ENCODE measurements at regions not wholly inside any gene's neighbourhood (a gene's known extent, or its start where the extent isn't known, plus 50 kb on each side); places are given as distances from the start of the nearest gene placed in this dataset.

DNA sequence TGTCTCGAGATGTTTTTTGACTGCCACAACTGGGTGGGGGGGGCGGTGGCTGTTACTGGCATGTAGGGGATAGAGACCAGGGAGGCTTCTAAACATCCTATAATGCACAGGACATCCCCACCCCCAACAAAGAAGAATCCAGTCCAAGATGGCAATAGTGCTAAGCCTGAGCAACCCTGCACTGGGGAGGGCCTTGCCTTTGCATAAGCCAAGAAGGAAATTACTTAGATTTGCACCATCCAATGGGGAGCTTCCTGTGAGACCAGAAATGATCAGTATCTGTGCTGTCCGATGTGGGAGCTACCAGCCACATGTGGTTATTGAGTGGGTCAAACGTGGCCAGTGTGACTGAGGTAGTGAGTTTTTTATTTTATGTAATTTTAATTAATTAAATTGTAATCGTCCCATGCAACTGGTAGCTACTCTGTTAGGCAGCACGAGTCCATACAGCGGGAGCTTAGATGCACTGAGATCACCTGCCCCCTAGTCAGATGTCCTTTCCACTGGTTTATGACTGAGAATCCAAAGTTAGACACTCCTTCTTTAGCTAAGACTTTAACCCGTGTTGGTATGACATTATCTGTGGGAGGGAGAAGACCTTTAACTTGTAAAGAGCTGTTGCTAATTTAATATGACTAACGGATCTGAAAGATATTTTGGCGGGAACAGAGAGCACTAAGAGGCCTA is 97.4 kb upstream of the NEDD9 start:
- H3K79me1 ChIP-seq (ENCODE audit: low read length): no peaks in the 10 kb centered on the region
- no peak overlapping the region for H2BK5ac ChIP-seq (ENCODE audit: low read length)
- no CpG with 5 or more reads among the region's 10 CpGs for WGBS (ENCODE audit: extremely low coverage, insufficient coverage, low lambda C conversion rate)
- H3K27ac ChIP-seq (ENCODE audit: low read depth, low read length): no peak overlapping the region
- H3K4ac ChIP-seq (ENCODE audit: low read depth, low read length): no peak overlapping the region
- no peak overlapping the region for H3K4me2 ChIP-seq (ENCODE audit: low read length)
- H3K4me3 ChIP-seq (ENCODE audit: low read length): no peak overlapping the region
- no peak overlapping the region for H4K8ac ChIP-seq (ENCODE audit: low read depth, low read length)
- H3K27me3 ChIP-seq (ENCODE audit: insufficient read depth, low read length, poor library complexity): no peaks in the 10 kb centered on the region
- no peak overlapping the region for H2AK5ac ChIP-seq (ENCODE audit: low read length)
- no peak overlapping the region for H3K56ac ChIP-seq (ENCODE audit: low read length)
- no peak overlapping the region for H2BK15ac ChIP-seq (replicated peaks; ENCODE audit: low read depth)
- no peak overlapping the region for H3K18ac ChIP-seq (ENCODE audit: low read length)
- H3K4me1 ChIP-seq (ENCODE audit: control insufficient read depth, low read depth, low read length): no peaks in the 10 kb centered on the region
- no peak overlapping the region for H2BK120ac ChIP-seq (ENCODE audit: low read depth, low read length)
- no peak overlapping the region for H3K9ac ChIP-seq (ENCODE audit: low read length)
- no peaks in the 10 kb centered on the region for H3K36me3 ChIP-seq (ENCODE audit: control insufficient read depth, insufficient read depth, low read length)
- no peak for DNase-seq
- H3K79me2 ChIP-seq (ENCODE audit: control insufficient read depth, insufficient read depth, low read length): no peaks in the 10 kb centered on the region
- no peak overlapping the region for H3K23ac ChIP-seq (ENCODE audit: low read length)
- no peak overlapping the region for H4K5ac ChIP-seq (ENCODE audit: low read length)

- no peaks in the 10 kb centered on the region for H3K36me3 ChIP-seq (ENCODE audit: control insufficient read depth, insufficient read depth, low read length)
- no peaks in the 10 kb centered on the region for H3K4me1 ChIP-seq (ENCODE audit: control insufficient read depth, low read depth, low read length)
- no peak overlapping the region for H3K4ac ChIP-seq (ENCODE audit: low read depth, low read length)
- no peak overlapping the region for H3K4me3 ChIP-seq (ENCODE audit: low read length)
- H2BK120ac ChIP-seq (ENCODE audit: low read depth, low read length): no peak overlapping the region
- no peak overlapping the region for H4K8ac ChIP-seq (ENCODE audit: low read depth, low read length)
- H3K18ac ChIP-seq (ENCODE audit: low read length): no peak overlapping the region
- no peak overlapping the region for H2BK5ac ChIP-seq (ENCODE audit: low read length)
- no peak overlapping the region for H2AK5ac ChIP-seq (ENCODE audit: low read length)
- no peak overlapping the region for H3K9ac ChIP-seq (ENCODE audit: low read length)
- H2BK15ac ChIP-seq (replicated peaks; ENCODE audit: low read depth): no peak overlapping the region
- no peak overlapping the region for H3K4me2 ChIP-seq (ENCODE audit: low read length)
- WGBS (ENCODE audit: extremely low coverage, insufficient coverage, low lambda C conversion rate): no CpG with 5 or more reads among the region's 7 CpGs
- H4K5ac ChIP-seq (ENCODE audit: low read length): no peak overlapping the region
- H3K56ac ChIP-seq (ENCODE audit: low read length): no peak overlapping the region
- H3K23ac ChIP-seq (ENCODE audit: low read length): no peak overlapping the region
- H3K27ac ChIP-seq (ENCODE audit: low read depth, low read length): no peak overlapping the region
- no peaks in the 10 kb centered on the region for H3K79me2 ChIP-seq (ENCODE audit: control insufficient read depth, insufficient read depth, low read length)
- no peak for DNase-seq
- no peaks in the 10 kb centered on the region for H3K79me1 ChIP-seq (ENCODE audit: low read length)
- H3K27me3 ChIP-seq (ENCODE audit: insufficient read depth, low read length, poor library complexity): no peaks in the 10 kb centered on the region
These were observed 96.3 kb upstream of the NEDD9 start for GRCh38 chr6:11328613-11329247.

DNA sequence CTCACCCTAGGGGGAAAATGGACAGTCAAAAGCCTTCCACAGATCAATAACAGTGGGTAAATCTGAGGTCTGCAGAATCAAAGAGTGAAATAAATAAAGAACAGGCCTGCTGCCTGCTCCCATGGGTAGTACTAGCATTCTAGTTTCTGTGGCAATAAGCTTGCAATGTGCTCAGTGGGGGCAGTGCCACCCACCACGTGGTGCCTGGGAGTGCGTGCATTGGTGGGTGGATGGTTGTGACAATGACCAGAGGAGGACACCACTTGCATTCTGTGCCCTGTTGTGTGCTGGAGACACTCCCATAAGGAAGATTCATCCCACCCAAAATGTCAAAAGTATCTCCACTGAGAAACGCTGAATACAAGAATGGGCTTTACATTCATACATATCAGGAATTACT is 95.5 kb upstream of the NEDD9 start:
- H2BK15ac ChIP-seq (replicated peaks; ENCODE audit: low read depth): no peak overlapping the region
- no peak overlapping the region for H2AK5ac ChIP-seq (ENCODE audit: low read length)
- H3K4me3 ChIP-seq (ENCODE audit: low read length): no peak overlapping the region
- no peaks in the 10 kb centered on the region for H3K79me2 ChIP-seq (ENCODE audit: control insufficient read depth, insufficient read depth, low read length)
- no peak overlapping the region for H4K5ac ChIP-seq (ENCODE audit: low read length)
- H3K27me3 ChIP-seq (ENCODE audit: insufficient read depth, low read length, poor library complexity): no peaks in the 10 kb centered on the region
- no peak overlapping the region for H3K27ac ChIP-seq (ENCODE audit: low read depth, low read length)
- DNase-seq: no peak
- no peak overlapping the region for H2BK120ac ChIP-seq (ENCODE audit: low read depth, low read length)
- H3K23ac ChIP-seq (ENCODE audit: low read length): no peak overlapping the region
- no peak overlapping the region for H4K8ac ChIP-seq (ENCODE audit: low read depth, low read length)
- no peak overlapping the region for H3K18ac ChIP-seq (ENCODE audit: low read length)
- H3K4me2 ChIP-seq (ENCODE audit: low read length): no peak overlapping the region
- no CpG with 5 or more reads among the region's 3 CpGs for WGBS (ENCODE audit: extremely low coverage, insufficient coverage, low lambda C conversion rate)
- H3K36me3 ChIP-seq (ENCODE audit: control insufficient read depth, insufficient read depth, low read length): no peaks in the 10 kb centered on the region
- no peak overlapping the region for H3K56ac ChIP-seq (ENCODE audit: low read length)
- no peaks in the 10 kb centered on the region for H3K4me1 ChIP-seq (ENCODE audit: control insufficient read depth, low read depth, low read length)
- no peak overlapping the region for H3K9ac ChIP-seq (ENCODE audit: low read length)
- H3K79me1 ChIP-seq (ENCODE audit: low read length): no peaks in the 10 kb centered on the region
- H2BK5ac ChIP-seq (ENCODE audit: low read length): no peak overlapping the region
- H3K4ac ChIP-seq (ENCODE audit: low read depth, low read length): no peak overlapping the region

- no peak overlapping the region for H3K4ac ChIP-seq (ENCODE audit: low read depth, low read length)
- no peak overlapping the region for H2BK15ac ChIP-seq (replicated peaks; ENCODE audit: low read depth)
- no peak overlapping the region for H2AK5ac ChIP-seq (ENCODE audit: low read length)
- DNase-seq: no peak
- H3K56ac ChIP-seq (ENCODE audit: low read length): no peak overlapping the region
- no peak overlapping the region for H3K4me2 ChIP-seq (ENCODE audit: low read length)
- no peak overlapping the region for H4K8ac ChIP-seq (ENCODE audit: low read depth, low read length)
- H3K36me3 ChIP-seq (ENCODE audit: control insufficient read depth, insufficient read depth, low read length): no peaks in the 10 kb centered on the region
- no peaks in the 10 kb centered on the region for H3K4me1 ChIP-seq (ENCODE audit: control insufficient read depth, low read depth, low read length)
- no peak overlapping the region for H4K5ac ChIP-seq (ENCODE audit: low read length)
- H3K23ac ChIP-seq (ENCODE audit: low read length): no peak overlapping the region
- H3K79me2 ChIP-seq (ENCODE audit: control insufficient read depth, insufficient read depth, low read length): no peaks in the 10 kb centered on the region
- no CpG with 5 or more reads among the region's 2 CpGs for WGBS (ENCODE audit: extremely low coverage, insufficient coverage, low lambda C conversion rate)
- no peak overlapping the region for H3K18ac ChIP-seq (ENCODE audit: low read length)
- no peak overlapping the region for H3K4me3 ChIP-seq (ENCODE audit: low read length)
- no peak overlapping the region for H2BK120ac ChIP-seq (ENCODE audit: low read depth, low read length)
- no peak overlapping the region for H3K9ac ChIP-seq (ENCODE audit: low read length)
- no peaks in the 10 kb centered on the region for H3K27me3 ChIP-seq (ENCODE audit: insufficient read depth, low read length, poor library complexity)
- H2BK5ac ChIP-seq (ENCODE audit: low read length): no peak overlapping the region
- no peaks in the 10 kb centered on the region for H3K79me1 ChIP-seq (ENCODE audit: low read length)
- H3K27ac ChIP-seq (ENCODE audit: low read depth, low read length): no peak overlapping the region
These were observed 93.6 kb upstream of the NEDD9 start for GRCh38 chr6:11326116-11326515.

DNA sequence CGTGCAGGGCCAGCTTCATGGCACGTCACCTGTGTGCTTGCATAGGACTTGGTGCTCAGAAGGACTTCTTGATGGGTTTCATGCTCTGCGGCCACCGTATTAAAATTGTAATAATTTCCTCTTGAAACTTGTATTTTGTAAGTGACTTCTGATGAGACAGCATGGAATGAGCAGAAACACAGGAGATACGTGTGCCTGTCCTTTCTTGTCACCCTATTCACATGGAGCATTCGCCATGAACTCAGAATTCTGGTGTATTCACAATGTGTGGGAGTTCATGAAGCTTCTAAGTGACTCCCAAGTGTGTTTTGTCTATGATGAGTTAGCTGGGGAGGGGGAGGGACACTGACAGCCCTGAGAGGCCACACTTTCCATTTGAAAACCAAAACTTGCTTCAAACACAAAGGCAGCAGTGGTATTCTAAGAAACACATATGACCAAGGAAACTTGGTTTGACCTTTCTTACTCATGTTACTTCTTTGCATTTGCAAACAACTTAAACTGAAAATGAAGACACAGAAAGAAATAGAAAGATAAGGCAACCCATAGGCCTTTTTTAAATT is 92.1 kb upstream of the NEDD9 start:
- Histone ChIP-seq H3K18ac (ENCODE audit: low read length) (no peak overlapping the region), H4K8ac (ENCODE audit: low read depth, low read length) (no peak overlapping the region), H2BK5ac (ENCODE audit: low read length) (no peak overlapping the region), H2AK5ac (ENCODE audit: low read length) (no peak overlapping the region), H3K27me3 (ENCODE audit: insufficient read depth, low read length, poor library complexity) (no peaks in the 10 kb centered on the region), H3K23ac (ENCODE audit: low read length) (no peak overlapping the region), H3K36me3 (ENCODE audit: control insufficient read depth, insufficient read depth, low read length) (no peaks in the 10 kb centered on the region), H3K79me1 (ENCODE audit: low read length) (no peaks in the 10 kb centered on the region), H3K4ac (ENCODE audit: low read depth, low read length) (no peak overlapping the region), H3K9ac (ENCODE audit: low read length) (no peak overlapping the region), H3K4me1 (ENCODE audit: control insufficient read depth, low read depth, low read length) (no peaks in the 10 kb centered on the region), H3K4me2 (ENCODE audit: low read length) (no peak overlapping the region), H4K5ac (ENCODE audit: low read length) (no peak overlapping the region), H3K79me2 (ENCODE audit: control insufficient read depth, insufficient read depth, low read length) (no peaks in the 10 kb centered on the region), H2BK120ac (ENCODE audit: low read depth, low read length) (no peak overlapping the region), H2BK15ac (replicated peaks; ENCODE audit: low read depth) (no peak overlapping the region), H3K56ac (ENCODE audit: low read length) (no peak overlapping the region), H3K4me3 (ENCODE audit: low read length) (no peak overlapping the region), H3K27ac (ENCODE audit: low read depth, low read length) (no peak overlapping the region)
- no CpG with 5 or more reads among the region's 6 CpGs for WGBS (ENCODE audit: extremely low coverage, insufficient coverage, low lambda C conversion rate)
- no peak for DNase-seq

Data from mesendoderm (in vitro differentiated cells).